Epithelial cell of esophagus (primary cell): ENCODE measurements at regions not wholly inside any gene's neighbourhood (a gene's known extent, or its start where the extent isn't known, plus 50 kb on each side); places are given as distances from the start of the nearest gene placed in this dataset.

Experiments used
- DNase-seq: peaks from one replicate; pipeline ENCODE4 v3.0.0; 2010; ENCODE audit warnings: low read depth
- H3K4me3 ChIP-seq: 2 replicates; pipeline ENCODE4 v1.5.1; 2011; ENCODE audit warnings: mild to moderate bottlenecking, low read length, control low read depth
- TF ChIP-seq, protein P1 (sequence below): IDR thresholded peaks from 2 replicates; pipeline ENCODE4 v1.5.1; 2011; ENCODE audit warnings: low read depth, mild to moderate bottlenecking, low read length, control low read depth, inconsistent platforms; ENCODE audit not compliant: insufficient read depth; ENCODE audit errors: missing control alignments

DNA sequence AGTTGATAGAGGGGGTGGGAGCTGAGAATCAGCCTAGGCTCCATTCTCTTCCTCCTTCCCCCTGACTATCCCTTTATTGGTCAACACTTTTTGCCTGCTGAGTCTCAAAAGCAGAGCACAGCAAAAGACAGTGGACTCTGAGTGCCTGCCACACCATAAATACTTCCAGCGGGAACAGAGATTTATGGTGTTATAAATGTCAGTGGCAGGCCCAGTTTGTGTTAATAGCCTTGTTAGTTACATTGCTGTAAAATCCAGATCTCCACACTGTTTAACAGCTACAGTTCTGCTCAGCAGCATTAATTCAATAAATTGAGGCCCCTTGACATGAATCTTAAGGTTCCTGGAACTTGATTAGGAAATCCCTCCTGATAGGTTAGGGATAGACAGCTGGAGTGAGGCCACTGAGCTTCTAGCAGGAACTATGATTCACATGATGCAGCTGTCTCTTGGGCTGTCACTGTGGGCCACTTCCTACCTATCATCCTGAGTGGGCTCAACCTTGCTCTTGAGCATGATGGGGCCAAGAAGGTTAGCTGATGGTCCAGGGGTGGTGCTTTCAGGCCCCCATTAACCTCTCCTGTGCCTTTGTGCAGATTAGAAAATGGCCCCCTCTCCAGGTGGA lies 295.2 kb upstream of the SRRM4 start:
- H3K4me3 ChIP-seq: no peak overlapping the region
- DNase-seq: no peak
- TF ChIP-seq, protein P1, sequence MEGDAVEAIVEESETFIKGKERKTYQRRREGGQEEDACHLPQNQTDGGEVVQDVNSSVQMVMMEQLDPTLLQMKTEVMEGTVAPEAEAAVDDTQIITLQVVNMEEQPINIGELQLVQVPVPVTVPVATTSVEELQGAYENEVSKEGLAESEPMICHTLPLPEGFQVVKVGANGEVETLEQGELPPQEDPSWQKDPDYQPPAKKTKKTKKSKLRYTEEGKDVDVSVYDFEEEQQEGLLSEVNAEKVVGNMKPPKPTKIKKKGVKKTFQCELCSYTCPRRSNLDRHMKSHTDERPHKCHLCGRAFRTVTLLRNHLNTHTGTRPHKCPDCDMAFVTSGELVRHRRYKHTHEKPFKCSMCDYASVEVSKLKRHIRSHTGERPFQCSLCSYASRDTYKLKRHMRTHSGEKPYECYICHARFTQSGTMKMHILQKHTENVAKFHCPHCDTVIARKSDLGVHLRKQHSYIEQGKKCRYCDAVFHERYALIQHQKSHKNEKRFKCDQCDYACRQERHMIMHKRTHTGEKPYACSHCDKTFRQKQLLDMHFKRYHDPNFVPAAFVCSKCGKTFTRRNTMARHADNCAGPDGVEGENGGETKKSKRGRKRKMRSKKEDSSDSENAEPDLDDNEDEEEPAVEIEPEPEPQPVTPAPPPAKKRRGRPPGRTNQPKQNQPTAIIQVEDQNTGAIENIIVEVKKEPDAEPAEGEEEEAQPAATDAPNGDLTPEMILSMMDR: no peak

DNA sequence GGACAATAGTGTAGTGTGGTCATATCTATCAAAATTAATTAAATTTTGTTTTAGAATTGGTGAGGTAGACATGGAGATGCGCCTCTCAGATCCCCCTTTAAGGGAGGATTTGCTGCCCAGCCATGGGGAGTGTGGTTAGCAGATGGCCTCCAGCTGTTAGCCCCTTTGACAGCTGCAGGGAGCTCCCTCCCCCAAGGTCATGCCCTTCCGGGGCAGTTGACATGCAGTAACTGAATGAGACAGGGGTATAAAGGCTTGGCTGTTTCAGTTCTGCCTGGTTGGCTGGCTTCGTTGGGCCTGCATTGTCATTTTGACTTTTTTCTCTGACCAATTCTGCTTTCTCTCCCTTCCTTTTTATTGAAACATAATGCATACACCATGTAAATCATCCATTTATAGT lies 291.5 kb upstream of the SRRM4 start:
- TF ChIP-seq, protein P1: no peak
- no peak for DNase-seq
- no peak overlapping the region for H3K4me3 ChIP-seq

DNA sequence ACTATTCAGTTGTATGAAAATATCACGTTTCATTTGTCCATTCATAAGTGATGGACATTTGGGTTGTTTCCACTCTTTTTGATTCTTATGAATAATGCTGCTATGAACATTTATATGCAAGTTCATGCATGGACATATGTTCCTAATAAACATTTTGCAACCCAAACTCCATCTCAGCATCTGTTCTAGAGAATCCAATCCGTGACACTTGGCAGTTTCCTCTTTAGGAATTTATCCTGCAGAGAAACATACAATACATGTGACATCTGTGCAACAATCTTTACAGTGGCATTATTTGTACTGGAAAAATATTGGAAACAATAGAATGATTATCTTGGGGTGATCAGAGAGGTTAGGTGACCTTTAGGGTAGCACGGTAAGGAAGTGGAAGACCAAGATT lies 290.8 kb upstream of the SRRM4 start:
- H3K4me3 ChIP-seq: no peak overlapping the region
- DNase-seq: no peak
- TF ChIP-seq, protein P1: no peak

DNA sequence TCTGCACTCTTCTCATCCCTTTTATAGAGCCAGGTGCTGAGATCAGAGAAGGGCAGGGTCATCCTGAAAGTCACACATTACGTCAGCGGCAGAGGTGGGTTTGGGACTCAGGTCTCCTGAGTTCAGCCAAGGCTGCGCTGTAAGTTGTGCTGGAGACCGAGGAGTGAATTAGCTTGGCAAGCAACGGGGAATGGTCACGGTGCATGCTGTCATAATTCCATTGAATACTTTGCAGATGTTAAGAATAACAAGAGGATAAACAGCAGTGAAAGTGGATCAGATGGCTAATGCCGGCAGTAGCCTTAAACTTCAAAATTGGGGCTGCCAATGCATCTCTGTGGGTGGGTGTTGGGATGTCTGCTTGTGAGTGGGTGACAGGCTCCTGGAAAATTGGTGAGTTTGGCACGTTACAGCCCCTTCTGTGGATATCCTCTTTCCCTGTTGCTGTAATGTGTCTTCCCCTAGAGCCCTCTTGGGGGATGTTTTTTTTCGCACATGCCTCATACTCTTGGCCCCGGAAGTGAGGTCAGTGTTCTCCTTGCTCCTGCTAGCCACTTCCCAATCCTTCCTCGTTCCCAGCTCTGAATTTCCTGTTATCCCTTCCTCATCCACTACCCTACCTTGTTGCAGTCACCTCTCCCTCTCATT lies 287.1 kb upstream of the SRRM4 start:
- TF ChIP-seq, protein P1: no peak
- no peak for DNase-seq
- no peak overlapping the region for H3K4me3 ChIP-seq

DNA sequence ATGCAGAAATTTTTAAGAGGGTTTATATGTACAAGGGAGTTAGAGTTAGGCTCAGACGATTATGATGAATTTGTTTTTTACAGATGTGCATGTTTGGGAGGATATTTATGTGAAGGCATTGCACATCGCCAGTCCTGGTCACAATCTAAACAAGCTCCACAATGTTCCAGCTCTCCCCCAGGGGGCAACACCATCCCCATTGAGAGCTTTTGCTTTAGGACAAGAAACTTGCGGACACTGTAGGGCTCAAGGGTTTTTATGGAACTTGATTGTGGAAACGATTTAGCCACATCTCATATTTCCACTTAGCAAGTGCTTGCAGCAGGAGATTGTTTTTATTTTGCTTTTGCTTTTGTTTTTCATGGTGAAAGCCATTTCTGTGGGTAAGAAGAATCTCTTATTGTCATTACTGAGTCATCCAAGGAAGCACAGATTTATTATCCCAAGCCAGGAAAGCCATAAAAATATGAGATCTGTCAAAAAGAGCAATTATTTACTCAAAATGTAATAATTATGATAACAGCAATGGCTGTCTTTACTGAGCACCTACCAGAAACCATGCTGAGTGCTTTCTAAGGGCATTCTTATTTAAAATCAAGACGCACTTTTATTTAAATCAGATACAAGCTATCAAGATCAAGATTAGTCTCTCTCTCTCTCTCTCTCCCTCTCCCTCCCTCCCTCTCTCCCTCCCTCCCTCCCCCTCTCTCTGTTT lies 276.7 kb upstream of the SRRM4 start:
- H3K4me3 ChIP-seq: no peak overlapping the region
- TF ChIP-seq, protein P1: no peak
- no peak for DNase-seq

GRCh38 chr12:118706437-118706836 lies 274.9 kb upstream of the SRRM4 start:
- TF ChIP-seq, protein P1: no peak
- DNase-seq: no peak
- no peak overlapping the region for H3K4me3 ChIP-seq
